HUES64 (cell line): ENCODE measurements at regions not wholly inside any gene's neighbourhood (a gene's known extent, or its start where the extent isn't known, plus 50 kb on each side); places are given as distances from the start of the nearest gene placed in this dataset.

Experiments
- H3K27ac ChIP-seq: 2 replicates; pipeline ENCODE4 v1.7.0; 2013; ENCODE audit warnings: low read depth, low read length, inconsistent platforms
- H3K27me3 ChIP-seq: 2 replicates; pipeline ENCODE4 v1.6.1; 2013; ENCODE audit warnings: mild to moderate bottlenecking, low read length; ENCODE audit not compliant: insufficient read depth
- H3K36me3 ChIP-seq: 2 replicates; pipeline ENCODE4 v1.6.1; 2013; ENCODE audit warnings: mild to moderate bottlenecking, low read length; ENCODE audit not compliant: insufficient read depth
- H3K4me1 ChIP-seq: 2 replicates; pipeline ENCODE4 v1.6.1; 2013; ENCODE audit warnings: mild to moderate bottlenecking, low read length, moderate library complexity; ENCODE audit not compliant: insufficient read depth
- H3K4me3 ChIP-seq: 2 replicates; pipeline ENCODE4 v1.5.1; 2013; ENCODE audit warnings: mild to moderate bottlenecking, low read length, moderate library complexity
- H3K9ac ChIP-seq: 2 replicates; pipeline ENCODE4 v1.6.1; 2013; ENCODE audit warnings: mild to moderate bottlenecking, low read depth, low read length
- H3K9me3 ChIP-seq: 2 replicates; pipeline ENCODE4 v1.6.1; 2013; ENCODE audit warnings: low read depth, low read length; ENCODE audit not compliant: insufficient read depth
- WGBS: fragments of 150-250, 120-280 bp; methylation state at CpG from one replicate; pipeline ENCODE4 v1.1.7; 2013; ENCODE audit warnings: missing lambda C conversion rate; 5-methylcytosine and 5-hydroxymethylcytosine counted together

DNA sequence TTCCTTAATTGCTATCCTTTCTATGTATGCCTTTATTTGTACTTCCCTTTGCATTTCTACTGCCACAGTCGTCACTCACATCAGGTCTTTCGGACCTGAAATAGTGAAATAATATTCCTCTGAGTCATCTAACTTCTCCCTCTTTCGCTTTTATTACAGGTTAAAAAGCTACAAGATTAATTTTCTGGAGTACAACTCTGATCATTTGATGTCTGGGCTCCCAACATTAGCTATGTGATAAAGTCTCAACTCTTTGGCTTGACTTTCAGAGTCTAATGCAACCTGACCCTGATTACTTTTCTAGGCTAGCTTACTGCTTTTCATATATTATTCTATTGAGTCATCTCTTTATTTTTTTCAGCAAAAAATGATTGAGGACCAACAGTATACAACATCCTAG is 638.8 kb upstream of the WWC1 start:
- Histone ChIP-seq H3K27ac (no peak overlapping the region), H3K4me3 (no peak overlapping the region), H3K36me3 (no peaks in the 10 kb centered on the region), H3K9me3 (no peaks in the 10 kb centered on the region), H3K9ac (no peak overlapping the region), H3K27me3 (no peaks in the 10 kb centered on the region), H3K4me1 (no peaks in the 10 kb centered on the region)
- 93% methylated on average over 3 of the region's 3 CpGs for WGBS

DNA sequence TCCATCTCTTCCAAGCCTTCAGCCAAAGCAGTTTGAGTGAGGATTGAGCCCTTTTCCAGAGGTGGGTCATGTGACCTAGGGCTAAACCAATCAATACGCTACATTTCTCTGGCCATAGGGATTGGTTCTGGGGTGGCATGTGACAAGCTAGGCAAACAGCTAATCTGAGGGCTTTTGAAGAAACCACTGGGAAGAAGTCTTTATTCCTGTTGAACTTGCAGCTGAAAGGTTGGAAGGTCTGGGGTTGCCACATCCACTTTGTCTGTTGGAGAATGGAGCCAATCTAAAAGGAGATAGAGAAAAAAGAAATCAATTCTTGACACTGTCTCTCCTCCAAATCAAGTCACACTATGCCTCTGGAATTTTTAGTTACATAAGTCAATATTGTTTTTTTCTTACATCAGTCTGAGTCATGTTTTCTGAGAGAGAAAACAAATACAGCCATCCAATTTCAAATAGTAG is 637.8 kb upstream of the WWC1 start:
- H3K9me3 ChIP-seq: no peaks in the 10 kb centered on the region
- H3K9ac ChIP-seq: no peak overlapping the region
- H3K27me3 ChIP-seq: no peaks in the 10 kb centered on the region
- H3K4me3 ChIP-seq: no peak overlapping the region
- WGBS: 100% methylated on average over 1 of the region's 1 CpG
- no peaks in the 10 kb centered on the region for H3K36me3 ChIP-seq
- no peak overlapping the region for H3K27ac ChIP-seq
- H3K4me1 ChIP-seq: no peaks in the 10 kb centered on the region

DNA sequence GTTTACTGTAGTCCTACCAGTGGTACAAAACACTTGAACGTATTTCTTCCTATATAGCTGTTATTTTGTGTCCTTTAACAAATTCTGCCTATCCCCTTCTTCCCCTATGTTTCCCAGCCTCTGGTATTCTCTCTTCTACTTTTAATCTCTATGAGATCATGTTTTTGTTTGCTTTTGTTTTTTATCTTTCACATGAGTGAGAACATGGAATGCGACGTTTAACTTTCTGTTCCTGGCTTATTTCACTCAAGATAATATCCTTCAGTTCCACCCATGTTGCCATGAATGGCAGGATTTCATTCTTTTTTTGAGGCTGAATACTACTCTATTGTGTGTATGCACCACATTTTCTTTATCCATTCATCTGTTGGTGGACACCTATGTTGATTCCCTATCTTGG is 634.4 kb upstream of the WWC1 start:
- Histone ChIP-seq H3K4me3 (no peak overlapping the region), H3K36me3 (no peaks in the 10 kb centered on the region), H3K4me1 (no peaks in the 10 kb centered on the region), H3K9me3 (no peaks in the 10 kb centered on the region), H3K27me3 (no peaks in the 10 kb centered on the region), H3K9ac (no peak overlapping the region), H3K27ac (no peak overlapping the region)
- 92% methylated on average over 3 of the region's 3 CpGs for WGBS

DNA sequence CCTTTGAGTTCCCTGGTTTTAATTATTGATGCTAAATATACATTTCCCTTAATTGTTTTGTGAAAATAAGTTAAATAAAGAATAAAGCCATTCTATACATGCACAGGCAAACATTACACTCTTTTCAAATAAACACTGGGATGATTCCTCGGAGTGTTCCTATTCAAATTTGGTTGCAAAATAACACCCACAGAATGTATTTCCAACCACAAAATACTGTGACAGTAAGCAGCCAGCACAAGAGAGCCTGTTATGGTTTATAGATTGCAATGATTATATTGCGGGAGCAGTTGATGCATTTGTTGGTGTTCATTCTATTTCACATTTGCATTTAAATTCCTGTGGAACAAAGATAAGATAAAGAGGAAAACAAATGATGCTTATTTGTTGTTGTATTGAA is 632.6 kb upstream of the WWC1 start:
- 98% methylated on average over 2 of the region's 2 CpGs for WGBS
- Histone ChIP-seq H3K4me1 (no peaks in the 10 kb centered on the region), H3K27me3 (no peaks in the 10 kb centered on the region), H3K9me3 (no peaks in the 10 kb centered on the region), H3K4me3 (no peak overlapping the region), H3K9ac (no peak overlapping the region), H3K36me3 (no peaks in the 10 kb centered on the region), H3K27ac (no peak overlapping the region)

DNA sequence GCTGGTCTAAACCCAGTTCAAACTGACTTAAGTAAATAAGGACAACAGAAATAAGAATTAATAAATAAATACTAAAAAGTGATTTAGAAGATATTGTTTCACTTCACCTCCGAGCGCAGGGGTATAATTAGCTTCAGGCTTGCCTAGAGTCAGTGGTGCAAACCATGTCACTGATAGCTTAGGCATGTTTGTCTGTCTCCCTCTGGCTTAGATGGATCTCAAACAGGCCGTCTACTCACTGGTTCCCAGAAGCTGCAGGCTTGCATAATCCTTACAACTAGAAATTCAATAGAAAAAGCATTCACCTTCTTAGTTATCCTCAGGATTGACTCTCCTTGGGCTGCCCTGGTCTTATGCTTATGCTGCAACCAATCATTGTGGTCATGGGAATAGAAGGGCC is 629.8 kb upstream of the WWC1 start:
- H3K4me3 ChIP-seq: no peak overlapping the region
- H3K9ac ChIP-seq: no peak overlapping the region
- no peaks in the 10 kb centered on the region for H3K9me3 ChIP-seq
- no peaks in the 10 kb centered on the region for H3K27me3 ChIP-seq
- 91% methylated on average over 3 of the region's 3 CpGs for WGBS
- H3K4me1 ChIP-seq: no peaks in the 10 kb centered on the region
- H3K27ac ChIP-seq: no peak overlapping the region
- no peaks in the 10 kb centered on the region for H3K36me3 ChIP-seq

DNA sequence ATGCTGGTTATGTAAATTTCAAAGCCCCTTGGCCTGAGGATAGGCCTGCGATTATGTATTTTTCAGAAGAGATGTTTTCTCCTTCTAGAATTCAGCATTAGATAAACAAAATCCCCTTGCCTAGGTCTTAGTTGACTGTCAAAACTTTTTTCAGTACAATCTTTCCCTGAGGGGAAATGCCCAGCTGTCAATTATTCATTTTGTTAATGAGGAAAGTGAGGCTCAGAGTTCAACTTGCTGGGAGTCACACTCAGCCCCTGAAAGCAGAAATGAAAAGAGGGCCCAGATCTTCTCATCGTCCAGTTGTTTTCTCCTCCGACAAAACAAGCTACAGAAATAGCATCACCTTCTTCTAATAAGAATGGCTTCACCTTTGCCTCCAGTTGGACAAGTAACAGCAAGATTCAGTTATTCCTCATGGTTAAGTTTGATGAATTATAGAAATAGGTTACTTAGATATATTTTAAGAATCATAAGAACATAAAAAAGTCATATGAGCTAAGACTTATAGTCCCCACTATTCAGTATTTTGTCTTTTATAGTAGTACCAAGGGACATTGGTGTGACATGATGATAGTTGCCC is 627.1 kb upstream of the WWC1 start:
- H3K4me1 ChIP-seq: peaks cover 5% of the 10 kb centered on the region
- H3K9ac ChIP-seq: no peak overlapping the region
- no peak overlapping the region for H3K4me3 ChIP-seq
- H3K9me3 ChIP-seq: no peaks in the 10 kb centered on the region
- no peaks in the 10 kb centered on the region for H3K27me3 ChIP-seq
- H3K36me3 ChIP-seq: no peaks in the 10 kb centered on the region
- 97% methylated on average over 3 of the region's 3 CpGs for WGBS
- no peak overlapping the region for H3K27ac ChIP-seq

DNA sequence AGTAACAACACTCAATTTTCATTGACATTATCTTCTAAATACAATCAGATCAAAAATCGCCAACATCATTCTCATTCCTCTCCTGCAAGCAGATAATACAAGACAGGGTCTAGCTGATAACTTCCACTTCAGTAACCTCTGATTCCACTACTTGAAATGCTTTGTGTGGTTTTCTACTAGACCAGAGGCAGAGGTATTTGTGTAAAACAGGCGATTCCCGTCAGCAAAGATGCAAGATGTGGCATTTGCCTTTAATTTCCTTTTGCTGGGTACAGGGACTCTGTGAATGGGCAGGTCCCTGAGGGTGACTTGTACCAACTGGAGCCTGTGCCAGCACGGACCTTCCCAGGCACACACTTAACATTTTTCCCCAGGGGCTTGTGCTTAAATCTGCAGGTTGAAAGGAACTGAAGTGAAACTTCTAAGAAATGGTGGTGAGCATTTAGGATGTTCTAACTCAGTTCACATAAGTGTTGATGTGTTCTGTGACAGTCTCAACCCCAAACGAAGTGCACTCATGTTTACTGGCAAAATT is 625.5 kb upstream of the WWC1 start:
- Histone ChIP-seq H3K4me1 (peaks cover 21% of the 10 kb centered on the region), H3K27me3 (no peaks in the 10 kb centered on the region), H3K9me3 (no peaks in the 10 kb centered on the region), H3K9ac (no peak overlapping the region), H3K36me3 (no peaks in the 10 kb centered on the region), H3K27ac (no peak overlapping the region), H3K4me3 (no peak overlapping the region)
- 75% methylated on average over 5 of the region's 5 CpGs for WGBS

DNA sequence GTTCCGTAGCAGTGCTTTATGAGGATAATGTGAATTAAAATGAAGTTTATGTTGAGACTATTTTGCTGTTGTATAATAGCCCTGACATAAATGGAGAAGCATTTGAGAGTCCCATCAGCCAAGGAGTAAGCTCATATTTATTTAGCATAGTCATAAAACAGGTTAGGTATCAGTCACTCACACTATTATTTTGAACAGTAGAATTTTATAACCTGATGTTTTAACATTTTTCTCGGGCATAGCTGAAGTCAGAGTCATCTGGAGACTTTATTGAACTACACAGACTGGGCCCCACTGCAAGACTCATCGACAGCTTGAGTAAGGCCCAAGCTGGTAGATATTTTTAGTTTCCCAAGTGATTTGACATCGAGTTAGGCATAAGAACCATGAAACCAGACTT is 620.3 kb upstream of the WWC1 start:
- Histone ChIP-seq H3K4me3 (no peak overlapping the region), H3K36me3 (no peaks in the 10 kb centered on the region), H3K27me3 (no peaks in the 10 kb centered on the region), H3K27ac (no peak overlapping the region), H3K4me1 (peaks cover 22% of the 10 kb centered on the region), H3K9ac (no peak overlapping the region), H3K9me3 (no peaks in the 10 kb centered on the region)
- 100% methylated on average over 3 of the region's 4 CpGs for WGBS

DNA sequence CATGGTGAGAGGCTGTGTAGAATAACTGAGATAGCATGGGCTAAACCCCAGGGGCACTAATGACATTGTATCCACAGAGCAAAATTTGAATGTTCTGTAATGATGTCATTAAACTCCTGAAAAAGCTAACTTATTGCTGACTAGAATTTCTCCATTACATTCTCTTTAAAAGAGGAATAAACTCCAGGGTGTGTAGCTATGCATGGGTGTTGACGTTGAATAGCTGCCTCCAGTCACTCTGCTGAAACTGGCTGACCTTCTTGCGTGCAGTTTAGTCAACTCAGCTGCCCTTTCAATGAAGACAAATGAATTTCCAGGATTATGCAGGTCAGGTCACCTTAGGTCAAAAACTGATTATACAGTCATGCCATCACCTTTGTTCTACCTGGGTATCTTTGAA is 617.5 kb upstream of the WWC1 start:
- Histone ChIP-seq H3K36me3 (no peaks in the 10 kb centered on the region), H3K27me3 (no peaks in the 10 kb centered on the region), H3K4me3 (no peak overlapping the region), H3K9me3 (no peaks in the 10 kb centered on the region), H3K9ac (no peak overlapping the region), H3K27ac (no peak overlapping the region), H3K4me1 (peaks cover 27% of the 10 kb centered on the region)
- WGBS: 91% methylated on average over 2 of the region's 2 CpGs

DNA sequence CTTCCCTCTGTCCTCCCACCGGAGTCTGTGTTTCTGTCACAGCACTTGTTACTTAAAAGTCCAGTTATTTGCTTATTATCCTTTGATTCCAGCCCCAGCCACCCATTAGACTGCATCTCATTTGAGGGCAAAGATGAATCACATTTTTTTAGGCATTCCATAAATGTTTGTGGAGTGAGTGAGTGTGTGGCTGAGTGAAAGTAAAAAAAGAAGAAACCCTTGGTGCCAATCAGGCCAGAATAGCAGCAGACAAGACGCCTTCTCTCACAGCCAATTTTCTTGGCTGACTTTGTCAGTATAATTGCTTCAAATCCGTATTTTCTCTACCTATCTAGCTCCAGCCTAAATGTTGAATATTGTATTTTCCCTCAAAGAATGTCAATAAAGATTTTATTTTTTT is 613.0 kb upstream of the WWC1 start:
- Histone ChIP-seq H3K9ac (no peak overlapping the region), H3K9me3 (peaks cover 4% of the 10 kb centered on the region)
- WGBS: 85% methylated on average over 3 of the region's 3 CpGs

DNA sequence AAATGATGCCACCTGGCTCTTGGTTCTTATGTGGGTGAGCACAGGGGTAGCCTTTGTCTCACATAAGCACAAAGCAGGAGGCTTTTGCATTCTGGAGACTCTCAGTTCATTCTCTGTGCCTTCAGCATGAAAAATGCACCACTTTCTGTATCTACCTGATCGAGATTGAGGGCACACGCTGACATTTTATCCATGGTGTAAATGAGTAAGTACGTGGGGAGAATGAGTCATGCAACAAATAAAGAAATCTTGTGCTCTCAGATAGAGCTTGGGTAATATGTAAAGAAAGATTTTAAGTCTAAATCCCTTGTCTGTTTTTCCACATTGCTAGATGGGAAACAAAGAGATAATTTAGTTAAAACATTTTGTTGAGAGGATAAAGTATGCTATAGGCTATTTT is 607.2 kb upstream of the WWC1 start:
- Histone ChIP-seq H3K27me3 (no peaks in the 10 kb centered on the region), H3K4me1 (no peaks in the 10 kb centered on the region), H3K36me3 (no peaks in the 10 kb centered on the region), H3K9me3 (peaks cover 4% of the 10 kb centered on the region), H3K9ac (no peak overlapping the region), H3K4me3 (no peak overlapping the region), H3K27ac (no peak overlapping the region)
- 95% methylated on average over 3 of the region's 3 CpGs for WGBS

More for the DNA sequence above, 613.0 kb upstream of the WWC1 start:
- H3K4me3 ChIP-seq: no peak overlapping the region
- H3K4me1 ChIP-seq: peaks cover 6% of the 10 kb centered on the region; the same call in 1 of the 2 replicates
- no peaks in the 10 kb centered on the region for H3K36me3 ChIP-seq
- no peaks in the 10 kb centered on the region for H3K27me3 ChIP-seq
- H3K27ac ChIP-seq: no peak overlapping the region
